HG02943 (cell line): ENCODE measurements at regions not wholly inside any gene's neighbourhood (a gene's known extent, or its start where the extent isn't known, plus 50 kb on each side); places are given as distances from the start of the nearest gene placed in this dataset.
A peak's percentile ranks its signal among the peaks of the same experiment; 100 is the strongest.

ENCODE experiments used
- ATAC-seq: cut with Tn5 transposase; IDR thresholded peaks from one replicate; pipeline ENCODE4 v1.9.1; 2021; ENCODE audit warnings: mild to moderate bottlenecking, low read depth, moderate library complexity; ENCODE audit not compliant: unreplicated experiment

- no peak for ATAC-seq
Observed at GRCh38 chr1:73953586-73953985, 244.4 kb downstream of the LRRIQ3 start.

GRCh38 chr1:73953186-73953585, 244.8 kb downstream of the LRRIQ3 start:
- no peak for ATAC-seq

GRCh38 chr1:73948055-73948454, 249.9 kb downstream of the LRRIQ3 start:
- ATAC-seq: no peak

GRCh38 chr1:73947009-73947408, 251.0 kb downstream of the LRRIQ3 start:
- ATAC-seq: peak; percentile 70

- ATAC-seq: no peak
Observed at GRCh38 chr1:73943270-73943669, 254.7 kb downstream of the LRRIQ3 start.

GRCh38 chr1:73930293-73930692, 267.7 kb downstream of the LRRIQ3 start:
- ATAC-seq: no peak

GRCh38 chr1:73914951-73915350, 283.0 kb downstream of the LRRIQ3 start:
- ATAC-seq: no peak

GRCh38 chr1:73913025-73913424, 285.0 kb downstream of the LRRIQ3 start:
- no peak for ATAC-seq

GRCh38 chr1:73911849-73912248, 286.1 kb downstream of the LRRIQ3 start:
- ATAC-seq: no peak

GRCh38 chr1:73910466-73910865, 287.5 kb downstream of the LRRIQ3 start:
- ATAC-seq: no peak

- ATAC-seq: no peak
Observed at GRCh38 chr1:73910062-73910461, 287.9 kb downstream of the LRRIQ3 start.

- no peak for ATAC-seq
Observed at GRCh38 chr1:73909043-73909562, 288.9 kb downstream of the LRRIQ3 start.

GRCh38 chr1:73907051-73907450, 290.9 kb downstream of the LRRIQ3 start:
- ATAC-seq: no peak

GRCh38 chr1:73903092-73903491, 294.9 kb downstream of the LRRIQ3 start:
- peak; percentile 64 for ATAC-seq

- ATAC-seq: no peak
Observed at GRCh38 chr1:73901738-73902137, 296.2 kb downstream of the LRRIQ3 start.

- ATAC-seq: no peak
Observed at GRCh38 chr1:73899311-73899710, 298.7 kb downstream of the LRRIQ3 start.

GRCh38 chr1:73898540-73898939, 299.4 kb downstream of the LRRIQ3 start:
- ATAC-seq: no peak

- ATAC-seq: no peak
Observed at GRCh38 chr1:73887412-73887811, 310.6 kb downstream of the LRRIQ3 start.

GRCh38 chr1:73886716-73887115, 311.3 kb downstream of the LRRIQ3 start:
- ATAC-seq: no peak

- no peak for ATAC-seq
Observed at GRCh38 chr1:73874806-73875205, 323.2 kb downstream of the LRRIQ3 start.

- no peak for ATAC-seq
Observed at GRCh38 chr1:73868810-73869336, 329.1 kb downstream of the LRRIQ3 start.

GRCh38 chr1:73862355-73862754, 335.6 kb downstream of the LRRIQ3 start:
- ATAC-seq: no peak

GRCh38 chr1:73860421-73860950, 337.5 kb downstream of the LRRIQ3 start:
- ATAC-seq: no peak
